NCI-H748 (cell line): ENCODE measurements at regions not wholly inside any gene's neighbourhood (a gene's known extent, or its start where the extent isn't known, plus 50 kb on each side); places are given as distances from the start of the nearest gene placed in this dataset.

Experiments
- DNase-seq: peaks from one replicate; lab custom pipeline; 2025; ENCODE audit not compliant: unreplicated experiment; lab: John Stamatoyannopoulos, UW

DNA sequence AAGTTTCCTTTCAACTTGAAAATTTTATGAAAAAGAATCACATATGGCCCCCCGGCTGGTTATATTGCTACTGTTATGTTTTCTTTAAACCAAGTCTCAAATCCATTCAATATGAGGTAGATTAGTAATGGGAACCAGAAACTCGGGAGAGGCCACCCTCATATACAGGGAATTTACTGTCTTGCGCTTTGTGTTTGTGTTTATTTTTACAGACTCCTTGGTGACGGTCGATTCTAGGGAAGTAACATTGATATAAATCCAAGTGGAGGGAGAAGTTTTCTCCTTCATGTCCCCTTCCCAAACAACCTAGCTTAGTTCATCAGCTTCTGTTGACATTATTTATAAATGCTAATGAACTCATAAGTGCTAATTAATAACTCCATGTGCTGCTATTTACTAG is 163.5 kb upstream of the LMO4 start:
- DNase-seq = no peak

DNA sequence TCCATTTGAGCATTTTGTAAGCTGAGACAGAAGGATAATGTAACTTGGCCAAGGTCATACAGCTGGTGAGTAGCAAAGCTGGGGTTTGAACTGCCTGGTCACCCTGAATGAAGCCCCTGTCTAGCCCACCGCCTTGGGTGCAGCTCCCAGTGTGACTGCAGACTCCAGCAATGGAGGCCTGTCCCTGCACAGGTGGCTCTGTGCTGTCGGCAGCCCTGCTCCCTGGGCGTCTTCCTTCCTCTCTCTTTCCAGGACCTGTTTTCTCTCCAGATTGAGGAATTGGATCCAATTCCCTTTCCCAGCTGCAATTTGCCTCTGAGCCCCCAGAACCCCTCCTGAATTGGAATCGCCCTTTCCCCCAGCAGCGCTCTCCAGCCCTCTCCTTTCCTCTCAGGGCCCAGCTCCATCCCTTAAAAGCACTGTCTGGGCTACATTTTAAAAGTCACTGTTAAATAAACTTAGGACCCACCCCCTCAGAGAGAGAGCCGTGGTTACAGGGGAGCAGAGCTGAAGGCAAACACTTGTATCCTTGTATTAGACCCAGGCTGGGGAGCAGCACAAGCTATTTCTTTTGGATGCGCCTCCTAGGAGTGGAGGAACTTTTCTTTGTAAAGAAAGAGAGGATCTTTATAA is 161.4 kb upstream of the LMO4 start:
- no peak for DNase-seq

DNA sequence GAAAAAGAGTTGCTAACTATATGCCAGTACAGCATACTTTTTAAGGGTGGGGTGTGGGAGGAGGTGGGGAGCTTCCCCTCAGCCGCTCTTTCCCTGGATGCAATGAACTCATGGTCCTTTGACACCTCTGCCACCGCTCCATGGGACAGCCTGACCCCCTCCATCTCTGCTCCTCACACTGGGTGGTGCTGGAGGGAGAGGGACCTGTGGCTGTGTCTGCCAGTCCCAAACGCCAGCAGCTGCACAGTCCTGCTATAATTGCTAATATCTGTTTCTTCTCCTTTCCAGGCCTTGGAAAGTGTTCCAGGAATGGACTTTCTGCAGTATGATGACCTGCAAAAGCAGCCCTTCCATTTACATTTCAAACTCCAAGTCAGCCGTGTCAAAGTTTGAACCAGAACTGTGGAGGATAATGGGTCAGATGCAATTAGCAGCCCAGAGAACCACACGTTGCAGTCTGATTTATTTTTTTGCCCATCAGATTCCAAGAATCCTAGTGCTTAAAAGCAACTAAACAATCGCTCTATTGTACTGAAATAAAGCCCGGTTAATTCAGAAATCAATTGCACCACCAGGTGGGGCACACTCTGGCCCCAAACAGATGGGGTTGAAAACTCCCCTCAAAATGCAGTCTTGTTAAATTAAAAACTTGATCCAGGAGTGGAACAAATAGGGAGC is 160.7 kb upstream of the LMO4 start:
- DNase-seq = peak; percentile 7

DNA sequence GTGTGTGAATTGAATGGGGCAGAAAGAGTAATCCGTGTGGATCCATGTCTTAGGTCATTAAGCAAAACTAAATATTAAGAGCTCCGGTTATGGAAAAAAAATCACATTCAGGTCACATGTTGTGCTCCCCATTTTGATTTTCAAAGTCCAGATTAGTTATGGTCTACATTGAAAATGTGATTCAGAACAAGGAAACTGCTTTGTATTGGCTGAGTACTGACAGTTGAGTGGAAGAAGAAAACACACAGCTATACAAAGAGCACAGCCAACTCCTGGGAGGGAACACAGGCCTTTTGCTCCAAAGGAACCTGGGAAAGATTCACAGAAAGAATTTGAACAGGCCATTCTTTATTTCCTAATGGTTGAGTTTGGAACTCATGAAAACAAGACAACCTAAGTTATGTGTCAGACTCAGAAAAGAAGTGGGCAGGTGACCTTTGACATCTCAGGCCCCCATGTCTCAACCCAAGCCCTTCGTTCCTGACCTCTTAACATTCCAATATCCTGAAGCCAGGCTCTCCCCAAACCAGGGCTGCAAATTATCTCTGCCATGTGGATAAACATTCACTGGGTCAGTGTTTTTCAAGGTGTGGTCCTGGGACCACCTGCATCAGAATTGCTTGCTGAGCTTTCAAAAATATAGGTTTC is 159.3 kb upstream of the LMO4 start:
- DNase-seq = no peak

DNA sequence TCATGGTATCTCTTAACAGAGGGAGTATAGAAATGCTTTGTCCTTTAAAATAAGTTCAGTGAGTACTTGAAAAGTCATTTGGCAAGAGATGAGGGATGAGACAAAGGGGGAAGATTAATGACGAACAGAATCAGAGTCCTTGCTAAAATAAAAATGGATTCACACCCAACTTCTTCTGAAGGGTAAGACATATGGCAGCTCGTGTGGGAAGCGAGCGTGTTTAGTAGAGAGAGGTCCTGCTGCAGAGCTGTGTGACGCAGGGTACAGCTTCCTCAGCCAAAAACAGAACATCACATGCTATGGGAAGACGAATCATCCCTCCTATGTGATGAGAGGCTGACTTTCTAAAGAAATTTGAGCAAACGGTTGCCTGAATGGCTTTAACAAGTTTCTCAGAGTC is 158.5 kb upstream of the LMO4 start:
- DNase-seq = no peak

DNA sequence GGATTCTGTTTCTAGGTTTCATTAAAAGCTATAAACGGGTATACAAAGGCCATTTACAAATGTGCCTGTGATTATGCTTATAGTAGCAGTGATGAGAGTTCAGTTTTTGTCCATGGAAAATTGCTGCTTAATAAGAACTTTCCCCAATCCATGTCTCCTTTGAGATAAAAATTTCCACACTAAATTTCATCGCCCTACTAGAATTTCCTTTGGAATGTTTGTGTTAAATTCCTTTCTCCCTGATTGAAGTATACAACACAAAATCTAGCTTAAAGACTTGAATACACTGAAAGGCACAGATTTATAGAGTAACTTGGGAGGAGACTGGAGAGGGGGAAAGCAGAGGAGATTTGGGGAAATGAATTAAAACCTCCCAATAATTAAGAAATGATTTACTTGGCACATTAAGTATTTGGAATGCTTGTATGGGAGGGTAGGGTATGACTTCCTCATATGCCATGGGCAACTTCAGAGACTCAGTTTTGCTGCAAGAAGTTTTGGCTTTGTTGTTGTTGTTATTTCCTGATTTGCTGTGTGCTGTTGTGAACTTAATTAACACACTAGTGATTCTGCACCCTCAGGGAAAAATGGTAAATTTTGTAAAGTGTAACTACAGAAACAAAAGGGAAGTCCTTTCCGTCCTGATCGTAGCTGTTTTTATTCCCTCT is 157.6 kb upstream of the LMO4 start:
- no peak for DNase-seq

DNA sequence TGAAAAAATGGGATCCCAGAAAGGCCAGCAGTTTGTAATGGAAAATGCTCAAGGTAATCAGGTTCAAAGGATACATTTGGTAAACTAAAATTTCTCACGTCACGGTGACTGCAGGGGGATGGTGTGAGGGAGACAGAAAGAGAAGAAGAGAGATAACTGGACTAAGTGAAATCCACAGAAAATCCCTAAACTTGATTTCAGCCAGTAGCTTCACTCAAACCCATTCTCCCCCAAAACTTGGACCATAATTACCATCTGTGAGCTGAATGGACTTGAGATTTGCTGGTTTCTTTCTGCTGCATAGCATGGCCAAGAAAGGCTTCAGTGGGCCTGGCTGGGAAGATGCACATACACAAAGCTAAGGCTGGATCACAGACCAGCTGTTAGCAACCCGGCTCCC is 155.4 kb upstream of the LMO4 start:
- no peak for DNase-seq

DNA sequence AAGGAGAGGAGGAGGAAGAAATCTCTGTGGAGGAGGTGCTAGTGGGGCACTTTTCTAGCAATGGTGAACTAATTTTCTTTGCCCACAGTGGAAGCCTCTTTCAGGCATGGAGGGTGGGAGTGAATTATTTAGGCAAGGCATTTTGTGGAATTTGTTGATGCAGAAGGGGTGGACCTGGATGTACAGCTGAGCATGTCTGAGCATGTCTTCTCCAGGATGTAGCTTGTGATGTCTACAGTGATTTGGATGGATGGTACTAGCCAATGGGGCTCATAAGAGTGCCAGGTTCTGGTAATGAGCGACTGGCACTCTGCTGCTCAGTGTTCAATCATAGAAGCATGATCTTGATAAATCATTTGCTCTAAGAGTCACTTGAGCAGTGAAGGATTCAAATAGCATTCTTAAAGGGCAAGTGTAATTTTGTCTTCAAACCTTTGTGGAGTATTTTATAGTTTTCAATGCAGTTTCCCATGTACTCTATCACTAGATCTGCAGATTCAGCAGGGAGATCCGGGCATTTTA is 153.9 kb upstream of the LMO4 start:
- no peak for DNase-seq

DNA sequence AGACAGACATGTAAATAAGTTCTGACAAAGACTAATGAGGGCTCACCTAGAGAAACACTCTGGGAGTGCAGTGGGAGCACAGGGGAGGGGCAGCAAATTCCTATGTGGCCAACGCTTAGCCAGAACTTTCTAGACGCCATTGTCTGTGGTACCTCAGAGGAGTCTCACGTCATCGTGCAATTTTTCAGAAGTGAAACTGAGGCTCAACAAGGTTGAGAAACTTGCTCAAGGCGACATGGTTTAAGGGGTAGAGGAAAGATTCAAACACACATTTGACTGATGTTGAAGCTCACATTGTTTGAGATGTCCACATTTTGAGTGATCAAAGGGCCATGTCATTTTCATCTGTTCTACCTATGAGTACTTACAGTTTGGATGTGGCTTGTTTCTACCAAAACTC is 152.6 kb upstream of the LMO4 start:
- no peak for DNase-seq

DNA sequence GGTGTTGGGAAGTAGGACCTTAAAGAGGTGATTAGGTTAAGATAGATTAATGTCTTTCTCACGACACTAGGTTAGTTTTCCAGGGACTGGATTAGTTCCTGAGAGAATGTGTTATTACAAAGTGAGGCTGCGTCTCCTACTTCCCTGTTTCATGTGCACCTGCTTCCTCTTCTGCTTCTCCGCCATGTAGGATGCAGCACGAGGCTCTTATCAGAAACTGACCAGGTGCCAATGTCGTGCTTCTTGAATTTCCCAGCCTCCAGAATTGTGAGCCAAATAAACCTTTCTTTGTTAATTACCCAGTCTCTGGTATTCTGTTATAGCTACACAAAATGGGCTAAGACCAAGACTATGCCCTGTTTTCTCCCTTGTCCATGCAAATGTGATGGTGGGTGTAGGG is 152.2 kb upstream of the LMO4 start:
- no peak for DNase-seq

DNA sequence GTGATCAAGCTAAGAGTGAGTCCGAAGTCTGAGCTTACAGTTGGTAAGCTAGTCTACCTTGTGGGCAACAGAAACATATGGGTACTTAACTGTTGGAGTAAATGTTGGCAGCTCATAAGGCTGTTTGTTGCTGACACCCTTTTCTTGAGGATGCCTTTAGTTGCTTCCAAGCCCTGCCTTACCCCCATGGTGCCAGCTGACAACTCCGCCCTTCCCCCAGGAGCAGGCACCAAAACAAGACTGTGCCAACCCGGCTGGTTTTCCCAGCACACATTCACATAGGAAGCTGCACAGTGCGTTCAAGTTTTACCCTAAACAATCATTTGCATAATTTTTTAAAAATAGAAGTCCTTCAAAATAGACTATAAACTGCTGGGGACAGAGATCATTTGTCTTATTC is 150.2 kb upstream of the LMO4 start:
- DNase-seq = no peak

DNA sequence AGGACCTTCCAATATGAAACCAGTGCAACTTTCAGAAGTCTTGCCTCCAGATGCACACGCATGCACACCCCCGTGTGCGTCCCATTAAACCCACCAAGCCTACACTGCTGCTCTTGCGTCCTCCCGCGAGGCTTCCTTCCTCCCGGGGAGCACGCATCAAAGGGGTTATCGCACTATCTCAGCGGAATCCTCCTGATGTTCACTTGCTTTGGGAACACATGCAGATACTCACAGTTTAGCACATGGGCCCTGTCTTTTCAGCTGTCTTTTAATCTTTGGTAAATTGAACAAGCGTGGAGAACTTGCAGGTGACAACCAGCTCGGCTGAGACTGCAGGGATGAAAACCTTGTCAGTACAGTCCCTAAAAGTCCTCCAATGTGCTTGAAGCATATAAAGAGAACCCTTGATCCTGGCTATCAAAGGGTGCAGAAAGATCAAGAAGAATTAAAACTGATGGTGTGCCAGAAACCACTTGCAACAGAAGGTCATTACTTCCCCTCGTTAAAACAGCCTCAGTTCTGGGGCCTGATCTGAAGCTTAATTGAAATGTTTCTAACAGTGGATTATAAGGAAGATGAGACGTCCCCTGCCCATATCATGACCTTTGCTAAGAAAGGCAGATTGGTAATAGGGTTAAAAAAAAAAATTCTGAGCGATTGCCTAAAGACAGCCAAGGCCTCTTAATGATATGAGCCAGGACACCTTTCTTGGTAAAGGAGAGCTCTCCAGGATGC is 149.4 kb upstream of the LMO4 start:
- DNase-seq = no peak

DNA sequence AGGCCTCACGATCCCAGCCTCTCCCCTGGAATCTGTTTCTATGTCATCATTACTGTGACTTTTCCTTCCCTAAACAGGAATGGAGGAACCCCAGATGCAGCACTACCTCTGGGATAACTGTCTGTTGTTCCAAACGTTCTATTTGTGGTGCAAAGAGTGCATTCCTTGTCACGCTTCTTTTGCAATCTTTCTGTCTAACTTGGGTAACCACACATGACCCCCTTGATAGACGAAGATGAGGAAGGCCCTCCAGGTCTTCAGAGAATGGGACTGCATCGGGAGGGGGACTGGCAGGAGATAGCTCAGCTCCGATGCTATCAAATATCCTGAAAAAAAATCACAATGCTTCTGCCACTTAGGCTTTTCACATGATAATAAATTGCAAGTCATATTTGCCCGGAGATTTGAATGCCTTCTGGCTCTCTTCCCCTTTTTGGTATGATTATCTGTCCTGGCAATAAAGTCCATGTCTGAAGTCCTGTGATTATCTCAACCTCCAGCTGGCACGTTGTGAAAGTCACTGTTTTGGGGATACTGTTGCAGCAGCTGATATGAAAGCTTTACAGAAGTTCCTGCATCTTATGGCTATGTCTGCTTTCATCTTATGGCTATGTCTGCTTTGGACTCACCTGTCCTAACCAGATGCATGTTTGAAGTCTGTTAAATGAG is 148.7 kb upstream of the LMO4 start:
- DNase-seq = no peak

DNA sequence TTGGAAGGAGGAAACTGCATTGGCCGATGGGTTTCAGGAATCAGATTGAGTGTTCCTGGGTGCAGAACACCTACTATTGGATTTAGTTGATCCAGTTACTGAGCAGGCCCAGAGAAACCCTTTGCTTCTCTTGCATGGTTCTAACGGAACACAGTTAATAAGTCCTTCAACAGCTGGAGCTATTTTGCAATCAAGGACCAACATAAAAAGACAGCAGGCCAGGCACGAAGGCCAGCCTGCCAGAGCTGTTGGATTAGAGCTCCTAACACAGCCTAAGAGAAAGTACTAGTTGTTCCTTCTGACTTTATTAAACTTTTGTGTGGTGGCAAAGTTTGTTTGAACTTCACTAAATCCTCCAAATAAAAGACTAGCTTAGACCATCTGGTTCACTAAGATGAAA is 148.0 kb upstream of the LMO4 start:
- DNase-seq = no peak

DNA sequence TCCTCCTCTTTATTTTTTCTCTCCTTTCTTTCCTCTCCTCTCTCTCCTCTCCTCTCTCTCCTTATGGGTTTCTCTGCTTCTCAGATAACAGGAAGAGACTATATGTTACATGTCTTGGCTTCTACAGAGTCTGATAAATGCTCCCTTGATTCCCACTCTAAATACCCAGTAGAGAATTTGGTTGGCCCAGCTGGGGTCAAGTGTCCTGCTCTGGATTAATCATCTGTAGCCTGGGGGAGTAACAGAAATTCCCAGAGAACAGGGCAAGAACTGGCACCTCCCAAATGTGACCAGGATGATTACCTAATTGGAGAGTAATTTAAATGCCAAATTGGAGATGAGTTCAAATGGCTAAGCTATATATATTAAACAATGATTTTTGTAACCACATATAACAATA is 146.1 kb upstream of the LMO4 start:
- DNase-seq = no peak

DNA sequence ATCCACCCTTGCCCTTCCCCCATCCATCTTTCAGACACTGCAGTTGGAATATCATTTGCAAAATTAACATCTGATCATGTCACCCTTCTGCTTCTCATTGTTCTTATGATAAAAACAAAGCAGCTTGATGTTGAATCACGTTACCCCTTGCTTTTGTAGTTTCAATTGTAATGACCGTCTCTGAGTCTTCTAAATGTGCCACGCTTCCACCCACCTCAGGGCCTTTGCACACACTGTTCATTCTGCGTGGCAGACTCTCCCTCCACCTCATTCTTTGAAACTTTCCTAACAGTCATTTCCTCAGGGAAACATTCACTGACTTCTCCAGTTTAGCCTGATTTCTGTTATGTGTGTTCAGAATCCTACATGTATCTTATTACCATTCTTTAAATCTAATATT is 143.6 kb upstream of the LMO4 start:
- DNase-seq = no peak

DNA sequence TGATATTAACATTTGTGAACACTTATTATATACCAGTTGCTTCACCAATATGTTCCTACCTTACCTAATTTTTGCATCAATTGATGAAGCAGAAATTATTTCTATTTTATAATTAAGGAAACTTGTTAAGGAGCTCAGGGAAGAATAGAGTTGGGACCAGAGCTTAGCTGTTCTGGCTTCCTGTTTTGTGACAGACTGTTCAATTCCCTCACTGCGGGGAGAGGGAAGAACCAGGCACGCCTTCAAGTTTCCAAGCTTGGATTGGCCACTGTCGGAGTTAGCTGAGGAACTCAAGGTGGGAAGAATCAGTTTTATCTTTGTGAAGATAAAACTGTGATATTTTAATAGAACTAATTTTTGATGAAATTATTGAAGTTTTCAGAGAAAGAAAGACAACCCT is 142.3 kb upstream of the LMO4 start:
- no peak for DNase-seq

DNA sequence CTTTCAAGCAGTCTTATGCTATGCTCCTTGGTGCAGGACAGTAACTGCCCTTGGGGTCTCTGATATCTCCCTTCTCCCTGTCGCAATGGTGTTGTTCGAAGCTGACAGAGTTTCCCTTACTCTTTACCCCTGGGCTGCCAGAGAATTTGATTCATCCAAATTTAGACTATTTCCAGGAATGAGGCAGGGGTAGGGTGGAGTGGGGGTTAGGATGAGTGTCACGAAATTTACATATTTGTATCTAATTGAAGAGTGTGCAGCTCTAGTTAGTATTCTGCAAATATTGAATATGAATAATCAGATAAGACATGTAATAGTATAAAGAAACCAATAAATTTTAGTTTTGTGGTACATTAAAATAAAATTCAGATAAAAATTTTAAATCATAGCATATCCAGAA is 140.0 kb upstream of the LMO4 start:
- no peak for DNase-seq

DNA sequence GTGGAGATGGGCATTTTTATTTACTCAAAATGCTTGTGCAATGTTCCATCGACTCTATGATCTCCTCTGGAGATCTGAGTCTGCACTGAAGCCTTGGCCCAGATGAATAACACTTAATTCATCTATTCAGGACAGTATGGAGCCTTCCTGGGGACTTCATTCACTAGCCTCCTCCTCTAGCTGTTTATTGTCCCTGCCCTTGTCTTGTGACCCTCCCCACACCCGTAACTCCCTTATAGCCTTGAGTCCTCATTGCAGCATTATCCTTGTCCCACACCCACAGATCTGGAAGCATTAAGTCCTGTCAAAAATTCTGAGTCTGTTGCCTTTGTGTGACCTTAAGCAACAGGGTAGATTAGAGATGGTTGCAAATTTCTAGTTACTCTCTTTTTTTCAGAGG is 138.3 kb upstream of the LMO4 start:
- no peak for DNase-seq

DNA sequence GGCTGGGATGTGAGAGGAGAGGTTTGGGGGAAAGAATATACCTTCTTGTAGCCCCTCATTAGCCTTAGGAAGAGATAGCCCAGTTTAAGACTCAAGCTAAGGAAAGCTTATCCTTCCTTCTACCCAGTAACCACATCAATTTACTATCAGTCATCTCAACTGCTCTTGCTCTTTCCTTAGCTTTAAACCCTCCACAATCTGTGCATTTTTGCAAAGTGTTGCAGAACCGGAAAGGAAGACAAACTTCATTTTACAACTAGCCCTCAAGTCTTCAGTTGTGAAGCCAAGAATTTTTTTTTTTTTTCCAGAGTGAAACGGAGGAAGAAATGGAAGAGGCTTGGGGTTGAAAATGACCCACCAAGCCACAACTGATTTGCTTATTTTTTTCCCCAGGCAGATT is 137.0 kb upstream of the LMO4 start:
- no peak for DNase-seq

DNA sequence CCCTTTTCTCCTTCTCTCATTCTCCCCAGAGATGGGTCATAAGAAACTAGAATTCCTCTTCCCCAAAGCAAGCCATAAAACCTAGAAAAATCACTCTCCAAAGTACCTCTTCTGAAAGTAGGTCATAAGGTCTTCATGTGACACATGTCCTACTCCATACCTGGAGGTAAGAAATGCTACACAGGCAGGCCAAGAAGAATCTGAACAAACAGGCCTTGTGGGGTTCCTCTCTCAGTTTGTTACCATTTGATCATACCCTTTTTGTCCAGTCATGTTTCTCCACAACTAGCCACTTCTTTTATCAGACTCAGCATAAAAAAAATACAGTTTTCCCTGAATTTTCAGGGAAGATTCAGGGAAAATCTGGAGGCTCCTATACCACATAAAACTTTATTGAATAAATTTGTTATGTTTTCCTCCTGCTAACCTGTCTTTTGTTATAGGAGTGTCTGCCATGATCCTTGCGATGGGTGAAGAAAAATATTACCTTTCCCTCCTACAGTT is 134.4 kb upstream of the LMO4 start:
- no peak for DNase-seq
